ENCODE measurements at regions not wholly inside any gene's neighbourhood (a gene's known extent, or its start where the extent isn't known, plus 50 kb on each side); places are given as distances from the start of the nearest gene placed in this dataset.

- TF ChIP-seq CTCF (IDR thresholded peaks at IDR 0.05) (no peak), POLR2A (IDR thresholded peaks at IDR 0.05) (no peak)
Measured at GRCh38 chr17:5651348-5651747, 67.0 kb upstream of the NLRP1 start.

Data from Peyer's patch (tissue), 4 donors.